Smooth muscle cell (in vitro differentiated cells): ENCODE measurements at regions not wholly inside any gene's neighbourhood (a gene's known extent, or its start where the extent isn't known, plus 50 kb on each side); places are given as distances from the start of the nearest gene placed in this dataset.

Experiments used
- DNase-seq: peaks from one replicate; lab custom pipeline; 2025; ENCODE audit not compliant: unreplicated experiment; lab: John Stamatoyannopoulos, UW
- H2AFZ ChIP-seq: fragments of 200-600 bp; sonication (generic); 2 replicates; pipeline ENCODE4 v1.6.0; 2016; ENCODE audit warnings: antibody characterized with exemption, low read depth, mild to moderate bottlenecking
- H3F3A ChIP-seq: fragments of 200-600 bp; sonication (generic); 2 replicates; pipeline ENCODE4 v1.6.0; 2017; ENCODE audit warnings: antibody characterized with exemption, low read depth
- H3K27ac ChIP-seq: fragments of 200-600 bp; sonication (generic); 2 replicates; pipeline ENCODE4 v1.5.1; 2016; ENCODE audit warnings: low read depth, mild to moderate bottlenecking
- H3K27me3 ChIP-seq: fragments of 200-600 bp; sonication (generic); 2 replicates; pipeline ENCODE4 v1.6.1; 2016; ENCODE audit warnings: low read depth, mild to moderate bottlenecking
- H3K36me3 ChIP-seq: fragments of 200-600 bp; sonication (generic); 2 replicates; pipeline ENCODE4 v1.5.1; 2016; ENCODE audit warnings: low read depth
- H3K4me1 ChIP-seq: fragments of 200-600 bp; sonication (generic); 2 replicates; pipeline ENCODE4 v1.5.1; 2016; ENCODE audit warnings: low read depth
- H3K4me2 ChIP-seq: fragments of 200-600 bp; sonication (generic); 2 replicates; pipeline ENCODE4 v1.6.0; 2016; ENCODE audit warnings: mild to moderate bottlenecking
- H3K4me3 ChIP-seq: fragments of 200-600 bp; sonication (generic); 2 replicates; pipeline ENCODE4 v1.5.1; 2016; ENCODE audit warnings: mild to moderate bottlenecking
- H3K79me2 ChIP-seq: fragments of 200-600 bp; sonication (generic); 2 replicates; pipeline ENCODE4 v1.6.0; 2016; ENCODE audit warnings: low read depth, mild to moderate bottlenecking
- H3K9ac ChIP-seq: fragments of 200-600 bp; sonication (generic); 2 replicates; pipeline ENCODE4 v1.6.0; 2016; ENCODE audit warnings: low read depth
- H3K9me3 ChIP-seq: fragments of 200-600 bp; sonication (generic); replicated peaks from 2 replicates; pipeline ENCODE4 v1.5.1; 2016; ENCODE audit warnings: low read depth
- H4K20me1 ChIP-seq: fragments of 200-600 bp; sonication (generic); 2 replicates; pipeline ENCODE4 v1.6.0; 2016; ENCODE audit warnings: low read depth
- CTCF ChIP-seq: fragments of 200-600 bp; sonication (generic); IDR thresholded peaks from 2 replicates; pipeline ENCODE4 v1.5.1; 2017; ENCODE audit warnings: borderline replicate concordance, mild to moderate bottlenecking, antibody characterized with exemption; ENCODE audit not compliant: insufficient read depth, poor library complexity, severe bottlenecking
- WGBS: methylation state at CpG from one replicate; pipeline ENCODE4 v1.1.7; 2016; ENCODE audit warnings: low lambda C conversion rate; 5-methylcytosine and 5-hydroxymethylcytosine counted together

GRCh38 chrX:37942170-37942569, 64.2 kb upstream of the SYTL5 start:
- TF ChIP-seq CTCF, result no peak
- Histone ChIP-seq H3K4me2 (no peak overlapping the region), H3K79me2 (no peaks in the 10 kb centered on the region), H4K20me1 (no peaks in the 10 kb centered on the region), H2AFZ (no peak overlapping the region), H3K9me3 (no peaks in the 10 kb centered on the region), H3K27ac (no peak overlapping the region), H3K9ac (no peak overlapping the region), H3K4me3 (no peak overlapping the region), H3F3A (no peaks in the 10 kb centered on the region), H3K36me3 (no peaks in the 10 kb centered on the region), H3K27me3 (no peaks in the 10 kb centered on the region), H3K4me1 (no peaks in the 10 kb centered on the region)
- WGBS, result 72% methylated on average over 2 of the region's 2 CpGs
- DNase-seq, result no peak

- Histone ChIP-seq H3K9me3 (no peaks in the 10 kb centered on the region), H3K4me1 (no peaks in the 10 kb centered on the region), H3K36me3 (no peaks in the 10 kb centered on the region), H3K4me3 (no peak overlapping the region), H3K9ac (no peak overlapping the region), H4K20me1 (no peaks in the 10 kb centered on the region), H3K27ac (no peak overlapping the region), H3K4me2 (no peak overlapping the region), H2AFZ (peak overlapping the region; percentile 53), H3K27me3 (no peaks in the 10 kb centered on the region), H3F3A (no peaks in the 10 kb centered on the region), H3K79me2 (no peaks in the 10 kb centered on the region)
- DNase-seq, result no peak
- no peak for TF ChIP-seq CTCF
- 36% methylated on average over 6 of the region's 6 CpGs for WGBS
Measured at GRCh38 chrX:37943554-37944344, 62.6 kb upstream of the SYTL5 start.

GRCh38 chrX:37946197-37946596, 60.2 kb upstream of the SYTL5 start:
- DNase-seq, result no peak
- Histone ChIP-seq H3K4me1 (no peaks in the 10 kb centered on the region), H3K36me3 (no peaks in the 10 kb centered on the region), H3K9ac (no peak overlapping the region), H3F3A (no peaks in the 10 kb centered on the region), H3K4me3 (no peak overlapping the region), H3K27ac (no peak overlapping the region), H3K9me3 (no peaks in the 10 kb centered on the region), H2AFZ (no peak overlapping the region), H3K4me2 (no peak overlapping the region), H3K27me3 (no peaks in the 10 kb centered on the region), H4K20me1 (no peaks in the 10 kb centered on the region), H3K79me2 (no peaks in the 10 kb centered on the region)
- WGBS, result 67% methylated on average over 1 of the region's 1 CpG
- TF ChIP-seq CTCF, result no peak

GRCh38 chrX:37955273-37955672, 51.1 kb upstream of the SYTL5 start:
- TF ChIP-seq CTCF, result no peak
- no peak overlapping the region for H3K27ac ChIP-seq
- H4K20me1 ChIP-seq, result no peaks in the 10 kb centered on the region
- H3K79me2 ChIP-seq, result no peaks in the 10 kb centered on the region
- no peaks in the 10 kb centered on the region for H3K36me3 ChIP-seq
- H3K9ac ChIP-seq, result no peak overlapping the region
- no peaks in the 10 kb centered on the region for H3K9me3 ChIP-seq
- no peaks in the 10 kb centered on the region for H3K27me3 ChIP-seq
- H3K4me3 ChIP-seq, result no peak overlapping the region
- H3F3A ChIP-seq, result no peaks in the 10 kb centered on the region
- WGBS, result 64% methylated on average over 3 of the region's 3 CpGs
- no peak overlapping the region for H2AFZ ChIP-seq
- H3K4me1 ChIP-seq, result no peaks in the 10 kb centered on the region
- no peak for DNase-seq
- H3K4me2 ChIP-seq, result no peak overlapping the region
